Activated T-cell treated with anti-CD3 and anti-CD28 coated beads for 48 hours (primary cell): ENCODE measurements at regions not wholly inside any gene's neighbourhood (a gene's known extent, or its start where the extent isn't known, plus 50 kb on each side); places are given as distances from the start of the nearest gene placed in this dataset.
"Not testable (repeated sequence)": the region's sequence is repeated elsewhere in the genome, so short reads cannot be mapped to it uniquely, and the experiment has no call there.

Source experiments
- DNase-seq: peaks from one replicate; pipeline ENCODE4 v3.0.0-alpha.2; 2020; ENCODE audit warnings: low read depth

DNA sequence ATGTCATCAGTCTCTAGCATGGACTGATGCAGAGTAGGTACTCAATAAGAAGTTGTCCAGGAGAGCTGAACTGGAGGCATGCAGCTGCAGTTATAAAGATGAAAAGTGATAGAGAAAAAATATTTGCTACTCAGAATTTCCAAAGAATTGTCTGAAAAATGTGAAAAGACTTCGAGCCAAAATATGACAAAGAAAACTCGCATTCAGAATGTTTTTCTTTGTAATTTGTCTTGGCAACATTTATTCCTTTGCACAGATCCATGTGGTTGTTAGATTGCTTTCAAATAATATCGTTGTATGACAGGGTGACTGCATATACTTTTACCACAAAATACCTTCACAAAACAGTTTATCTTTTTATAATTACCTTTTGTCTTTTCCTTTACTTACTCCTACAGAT lies 128.0 kb upstream of the SLC4A4 start:
- DNase-seq = no peak

DNA sequence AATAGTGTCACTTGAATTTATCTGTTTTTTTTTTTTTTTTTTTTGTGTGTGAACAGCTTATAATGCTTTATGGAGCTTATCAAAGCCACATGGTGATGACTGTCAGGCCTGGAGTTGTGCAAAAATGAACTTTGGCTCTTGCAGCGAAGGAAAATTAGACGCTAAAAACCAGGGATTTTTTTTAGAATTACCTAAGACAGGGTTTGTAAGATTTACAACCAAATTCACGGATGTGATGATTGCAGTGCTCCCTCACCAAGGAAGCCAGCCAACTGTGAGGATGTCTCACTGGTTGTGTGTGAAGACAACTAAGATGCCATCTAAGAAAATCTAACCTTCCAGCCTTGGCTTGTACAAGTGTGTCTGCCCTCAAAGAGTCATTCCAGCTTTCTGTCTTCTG lies 127.1 kb upstream of the SLC4A4 start:
- DNase-seq = no peak

DNA sequence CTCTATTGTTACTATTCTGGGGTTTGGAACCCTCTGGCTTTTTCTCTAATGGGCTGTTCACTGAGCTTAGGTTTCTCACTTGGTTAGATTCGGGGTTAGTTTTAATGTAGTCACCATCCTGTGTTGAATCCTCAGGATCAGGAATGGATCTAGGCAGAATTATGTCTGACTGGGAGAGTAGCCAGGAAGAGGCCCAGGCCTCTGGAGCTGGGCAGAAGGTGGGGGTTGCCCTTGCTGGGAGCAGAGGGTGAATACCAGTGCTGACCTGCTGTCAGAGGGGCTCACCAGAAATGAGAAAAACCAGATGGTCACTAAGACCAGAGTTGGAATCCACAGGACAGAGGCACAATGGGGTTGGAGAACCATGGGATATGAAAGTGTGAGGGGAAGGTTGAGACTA lies 126.6 kb upstream of the SLC4A4 start:
- DNase-seq = no peak

DNA sequence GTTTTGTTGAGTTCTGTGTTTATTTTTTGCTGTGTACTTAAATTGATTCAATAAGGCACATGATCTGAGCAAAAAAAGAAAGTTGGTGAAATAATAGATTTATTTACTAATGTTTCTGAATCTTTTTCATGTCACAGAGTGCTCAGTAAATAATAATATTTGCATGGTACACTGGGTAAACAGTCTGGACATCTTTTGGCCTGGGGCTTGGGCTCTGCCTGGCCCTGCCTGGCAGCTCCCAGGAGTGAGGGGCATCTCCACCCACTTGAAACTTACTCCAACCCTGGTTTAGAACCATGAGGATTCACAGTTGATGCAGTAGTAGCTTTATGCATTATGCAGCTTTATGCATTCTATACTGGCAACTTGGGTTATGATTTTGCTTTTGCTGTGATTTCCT lies 124.2 kb upstream of the SLC4A4 start:
- DNase-seq = no peak

DNA sequence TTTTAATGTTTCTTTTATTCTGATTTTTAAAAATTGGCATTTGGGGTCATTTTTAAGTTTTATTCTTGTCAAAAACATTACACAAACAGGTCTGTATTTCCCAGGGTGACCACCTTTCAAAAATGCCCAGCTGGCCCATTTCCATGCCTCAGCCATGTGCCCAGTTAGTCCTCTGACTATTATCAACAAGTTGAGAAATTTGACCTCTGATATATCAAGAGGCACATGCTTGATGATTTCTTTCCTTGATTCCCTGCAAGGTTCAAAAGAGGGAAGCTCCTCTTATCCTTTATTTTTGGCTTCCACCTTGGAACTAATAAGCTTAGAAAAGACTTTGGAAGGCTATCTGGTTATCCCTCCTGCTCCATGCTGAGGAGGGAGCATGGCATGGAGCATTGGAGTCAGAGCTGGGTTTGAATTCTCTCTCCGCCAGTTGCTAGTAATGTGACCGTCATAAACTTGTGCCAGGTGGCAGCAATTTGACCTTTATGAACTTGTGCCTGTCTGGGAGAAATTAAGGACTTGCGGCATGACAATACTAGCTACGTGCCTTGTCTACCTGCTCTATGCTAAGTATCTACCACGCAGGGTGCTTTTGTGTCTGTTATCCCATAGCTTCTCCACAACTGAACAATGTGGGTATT lies 122.4 kb upstream of the SLC4A4 start:
- no peak for DNase-seq

DNA sequence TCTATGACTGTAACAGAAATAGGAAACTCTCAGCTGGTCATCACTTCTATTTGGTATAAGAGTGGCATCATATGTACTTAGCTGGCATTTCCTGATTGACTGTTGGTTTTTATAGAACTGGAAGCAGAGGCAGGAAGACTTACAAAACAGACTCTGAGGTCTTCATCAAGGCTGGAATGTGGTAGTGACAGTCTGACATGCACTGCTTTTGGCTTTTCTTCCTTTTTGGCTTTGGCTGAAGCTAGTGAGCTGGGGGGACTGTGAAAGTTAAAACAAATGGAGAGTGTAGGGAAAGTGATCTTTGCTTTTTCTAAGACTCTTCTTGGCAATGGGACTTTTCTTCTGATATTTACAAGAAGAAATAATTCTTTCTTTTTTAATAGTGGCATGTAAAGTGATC lies 121.1 kb upstream of the SLC4A4 start:
- DNase-seq = no peak

DNA sequence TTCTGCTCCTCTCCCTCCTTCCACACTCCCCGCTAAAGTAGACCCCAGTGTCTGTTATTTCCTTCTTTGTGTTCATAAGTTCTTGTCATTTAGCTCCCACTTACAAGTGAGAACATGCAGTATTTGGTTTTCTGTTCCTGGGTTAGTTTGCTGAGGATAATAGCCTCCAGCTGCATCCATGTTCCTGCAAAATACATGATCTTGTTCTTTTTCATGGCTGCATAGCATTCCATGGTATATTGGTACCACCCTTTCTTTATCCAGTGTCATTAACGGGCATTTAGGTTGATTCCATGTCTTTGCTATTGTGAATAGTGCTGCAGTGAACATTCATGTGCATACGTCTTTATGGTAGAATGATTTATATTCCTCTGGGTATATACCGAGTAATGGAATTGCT lies 118.0 kb upstream of the SLC4A4 start:
- DNase-seq = not testable (repeated sequence)

DNA sequence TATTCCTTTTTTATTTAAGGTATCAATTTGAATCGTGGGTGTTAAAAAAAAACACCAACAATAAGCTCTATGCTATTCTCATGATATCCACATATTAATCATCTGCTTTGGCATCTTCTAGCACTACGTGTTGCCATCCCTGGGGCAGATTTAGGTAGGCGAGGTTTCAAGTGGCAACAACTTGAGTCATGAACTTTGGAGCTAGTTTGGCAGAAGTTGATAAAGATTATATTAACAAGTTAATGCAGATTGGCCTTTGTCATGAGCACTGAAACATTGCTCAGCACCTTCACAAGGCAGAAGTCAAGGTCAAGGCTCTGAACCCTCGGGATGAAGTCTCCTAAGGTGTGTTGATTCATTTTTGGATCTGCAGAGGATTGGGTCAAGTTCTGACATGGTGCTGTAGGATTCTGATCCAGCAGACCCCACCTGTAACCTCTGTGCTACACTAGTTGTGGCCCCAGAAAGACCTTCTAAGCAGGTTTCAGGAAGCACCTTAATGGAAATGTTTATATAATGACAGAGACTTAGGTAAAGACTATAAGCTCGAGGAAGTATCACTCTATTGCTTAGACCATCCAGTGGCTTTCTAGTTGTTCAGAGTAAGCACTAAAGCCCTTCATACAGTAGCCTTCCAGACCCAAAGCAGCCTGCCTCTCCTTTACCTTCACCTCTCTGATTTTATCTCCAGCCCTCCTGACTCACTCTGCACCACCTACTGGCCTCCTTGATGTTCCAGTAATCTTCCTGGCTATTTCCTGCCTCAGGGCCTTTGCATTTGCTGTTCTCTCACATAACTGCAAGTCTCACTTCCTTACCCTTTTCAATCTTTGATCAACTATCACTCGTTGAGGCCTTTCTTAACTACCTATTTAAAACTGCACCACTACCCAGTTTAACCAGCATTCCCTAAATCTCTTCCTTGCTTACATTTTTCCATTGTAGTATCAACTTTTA lies 117.0 kb upstream of the SLC4A4 start:
- DNase-seq = no peak

DNA sequence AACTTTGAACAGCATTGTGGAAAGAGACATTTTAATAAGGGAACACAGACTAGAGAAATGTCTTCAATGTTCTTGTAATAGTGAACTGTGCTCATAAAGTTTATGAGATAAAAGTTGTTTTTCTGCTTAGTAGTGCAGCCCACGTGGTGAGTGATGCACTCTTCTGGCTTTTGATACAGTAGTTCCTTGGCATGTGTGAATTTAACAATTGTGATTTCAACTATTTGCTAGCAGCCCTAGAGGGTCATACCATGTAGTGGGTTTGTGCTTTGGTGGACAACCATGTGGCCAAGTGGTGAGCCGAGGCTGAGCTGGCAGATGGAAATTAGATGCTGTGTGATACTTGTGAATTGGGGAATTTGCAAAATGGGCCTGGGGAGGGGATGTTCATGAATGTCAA lies 116.2 kb upstream of the SLC4A4 start:
- DNase-seq = no peak

DNA sequence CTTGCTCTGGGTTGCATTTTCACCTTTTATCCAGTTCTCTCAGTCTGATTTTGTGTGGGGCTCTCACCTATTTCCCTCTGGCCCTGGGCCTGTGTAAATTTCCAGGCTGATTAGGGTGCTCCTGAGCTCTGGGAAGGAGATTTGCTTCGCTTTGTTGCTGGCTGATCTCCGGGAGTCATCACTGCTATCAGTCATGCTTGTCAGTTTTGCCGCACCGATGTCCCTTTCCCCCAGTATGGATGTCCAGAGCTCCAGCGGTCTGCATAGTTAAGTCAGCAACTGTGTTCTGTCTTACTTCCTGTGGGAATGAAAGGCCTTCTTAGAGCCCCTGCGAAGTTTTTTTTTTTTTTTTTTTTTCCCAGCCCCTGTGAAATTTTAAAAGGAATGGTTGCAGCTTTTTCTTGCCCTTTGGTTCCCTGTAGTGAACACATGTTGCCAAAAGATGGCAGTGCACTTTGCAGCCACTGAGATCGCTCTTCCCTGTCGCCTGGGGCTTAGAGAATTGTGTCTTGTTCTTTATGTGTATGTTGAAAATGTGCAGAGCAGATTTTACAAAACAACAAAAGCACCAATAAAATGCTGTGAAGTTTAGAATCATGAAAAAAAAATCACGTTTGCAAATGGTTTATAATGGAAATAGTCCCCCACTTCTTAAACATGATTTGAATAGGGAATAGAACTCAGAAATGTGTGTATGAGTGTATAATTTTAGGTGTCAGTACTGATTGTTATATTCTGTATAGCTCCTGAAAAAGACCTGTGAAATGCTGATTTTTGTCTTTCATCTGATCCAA lies 109.1 kb upstream of the SLC4A4 start:
- no peak for DNase-seq

DNA sequence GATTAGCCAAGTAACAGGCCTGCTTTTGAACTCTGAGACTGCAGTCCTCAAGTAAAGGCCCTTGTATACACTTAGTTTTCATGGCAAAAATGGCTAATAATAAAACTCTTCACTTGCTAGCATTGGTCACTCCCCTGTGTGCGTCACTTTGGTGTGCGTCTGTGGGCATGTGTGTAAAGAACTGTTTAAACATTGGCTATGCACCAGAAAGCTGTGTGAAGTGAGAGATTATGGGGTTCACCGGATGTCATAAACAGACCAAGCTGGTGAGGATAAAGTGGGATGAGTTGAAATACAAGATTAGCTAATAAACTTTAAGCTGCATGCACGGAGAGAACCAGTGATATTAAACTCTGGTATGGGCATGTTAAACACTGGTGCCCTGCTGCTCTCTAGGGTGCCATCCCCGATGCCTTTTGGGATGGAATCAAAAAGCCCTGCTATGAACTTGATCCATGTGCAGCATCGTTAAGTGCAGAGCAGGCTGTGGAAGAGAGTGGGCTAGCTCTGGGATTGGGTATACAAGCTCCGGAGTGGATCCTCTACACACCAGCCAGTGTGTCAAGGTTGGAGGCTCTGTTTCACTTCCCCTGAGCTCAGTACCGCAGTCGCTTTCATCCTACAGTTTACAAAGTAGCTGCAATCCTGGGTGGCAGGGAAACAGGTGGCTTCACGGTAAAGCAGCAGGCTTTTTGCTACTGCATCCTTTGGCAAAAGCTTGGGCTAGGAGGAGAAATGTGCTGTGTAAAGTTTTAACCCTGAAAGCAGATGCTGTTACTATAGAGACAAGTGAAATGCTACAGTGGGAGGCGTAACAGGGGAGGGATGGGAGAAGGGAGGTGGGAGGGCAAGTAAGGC lies 108.3 kb upstream of the SLC4A4 start:
- DNase-seq = no peak

DNA sequence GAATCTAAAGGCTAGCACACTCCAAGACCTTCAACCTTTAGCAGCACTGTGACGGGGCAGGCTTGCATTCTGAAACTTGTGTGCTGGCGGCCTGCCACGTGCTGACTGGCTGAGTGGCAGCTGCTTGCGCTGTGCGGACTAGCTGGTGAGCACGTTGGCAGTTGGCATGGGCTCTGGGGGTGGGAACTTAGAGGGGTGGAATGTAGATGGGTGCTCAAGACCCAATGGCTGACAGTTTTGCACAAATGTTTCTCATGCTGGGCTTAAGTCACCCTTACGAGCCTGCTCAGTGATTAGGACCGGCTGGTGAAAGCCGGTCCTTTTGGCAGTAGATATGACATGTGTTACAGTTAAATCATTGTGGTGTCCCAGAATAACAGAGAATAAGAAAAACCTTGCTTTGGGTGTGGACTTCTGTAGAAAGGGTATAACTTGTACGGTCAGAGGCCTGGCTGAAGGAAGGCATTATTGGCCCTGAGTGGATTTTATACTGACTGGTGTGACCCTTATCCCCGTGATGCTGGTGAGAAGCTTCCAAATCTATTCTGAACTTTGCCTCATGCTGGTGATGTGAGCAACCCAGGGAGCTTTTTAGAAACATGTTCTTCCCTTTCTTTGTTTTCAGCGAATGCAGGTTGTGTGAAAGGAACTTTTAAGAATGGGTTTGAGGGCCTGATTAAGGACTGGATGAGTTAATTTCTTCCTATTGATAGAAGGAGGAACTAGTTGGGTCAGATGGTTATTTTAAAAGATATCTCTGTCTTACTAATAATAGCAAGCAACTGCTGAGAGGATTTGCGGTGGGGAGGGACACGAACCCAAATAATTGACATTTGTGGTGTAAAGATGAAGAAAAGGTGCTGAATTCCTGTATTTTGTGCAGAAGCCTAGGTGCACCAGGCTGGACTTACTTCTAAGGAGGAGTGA lies 107.4 kb upstream of the SLC4A4 start:
- DNase-seq = no peak

DNA sequence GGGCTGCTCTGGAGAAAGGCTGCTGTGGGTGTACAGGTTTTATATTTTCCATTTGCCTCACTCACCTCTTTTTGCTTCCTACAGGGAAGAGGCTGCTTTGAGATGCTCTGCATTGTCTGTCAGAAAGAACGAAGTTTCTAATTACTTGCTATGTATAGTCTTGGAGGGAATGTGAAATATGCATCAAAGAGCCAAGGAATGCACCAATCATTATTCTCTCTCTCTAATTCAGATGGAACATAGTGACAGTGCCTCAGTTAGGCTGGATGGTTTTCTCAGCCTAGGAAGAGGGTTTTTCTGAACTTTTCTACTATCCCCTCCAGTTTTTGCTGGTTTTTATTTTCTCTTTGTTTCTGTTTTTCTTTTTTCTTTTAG lies 106.8 kb upstream of the SLC4A4 start:
- DNase-seq = no peak

DNA sequence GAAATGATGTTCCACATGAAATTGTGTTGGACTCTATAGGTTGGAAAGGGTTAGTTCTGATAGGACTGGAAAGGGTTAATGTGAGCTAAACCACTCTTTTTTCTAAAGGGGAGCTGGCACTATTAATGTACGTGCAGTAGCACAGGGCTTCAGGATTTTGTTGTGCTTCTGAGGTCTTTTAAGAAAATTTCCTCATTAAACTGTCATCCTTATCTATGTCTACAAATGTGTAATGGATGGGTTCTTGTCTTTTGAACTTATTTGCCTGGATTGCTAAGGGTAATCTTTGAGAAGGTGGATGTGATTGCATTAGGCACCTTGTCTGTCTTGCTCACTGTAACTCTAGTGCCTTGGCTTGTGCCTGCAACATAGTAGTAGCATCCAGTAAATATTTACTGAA lies 106.0 kb upstream of the SLC4A4 start:
- DNase-seq = no peak

DNA sequence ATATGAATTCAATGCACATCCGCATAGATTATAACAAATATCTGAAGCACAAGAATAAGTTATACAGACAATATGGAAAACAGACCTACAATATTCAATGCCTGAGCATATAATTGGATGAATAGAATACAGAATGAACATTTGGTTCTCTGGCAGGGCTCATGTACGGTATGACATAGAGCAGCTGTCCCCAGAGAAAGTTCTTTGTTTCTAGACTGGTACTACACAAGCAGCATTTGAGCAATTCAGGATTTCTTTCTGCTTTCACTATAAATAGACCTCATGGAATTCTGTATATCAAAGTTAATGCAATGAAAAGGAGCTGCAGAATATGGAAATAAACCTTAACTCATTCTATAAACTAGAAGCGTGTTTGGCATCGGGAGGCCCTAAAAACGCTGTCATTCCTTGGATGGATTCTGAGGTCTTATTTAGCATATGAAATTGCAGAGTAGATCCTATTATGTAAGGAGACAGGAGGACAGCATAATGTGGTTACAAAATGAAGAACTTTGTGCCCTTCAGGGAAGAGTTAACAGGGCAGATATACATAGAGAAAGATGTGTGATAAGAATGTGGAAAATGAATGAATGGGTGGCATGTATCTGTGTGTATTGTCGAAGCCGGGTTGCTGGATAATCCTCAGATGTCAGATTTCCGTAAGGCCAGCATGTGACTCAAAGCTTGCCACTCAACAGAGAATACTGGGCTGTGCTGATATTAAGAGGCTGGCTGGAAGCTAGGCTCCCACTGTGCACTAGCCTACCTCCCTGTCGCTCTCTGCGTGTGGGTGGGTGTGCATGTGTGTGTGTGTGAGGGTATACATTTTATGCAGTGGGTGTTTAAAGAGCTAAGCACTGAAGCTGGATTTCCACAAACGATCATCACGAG lies 103.3 kb upstream of the SLC4A4 start:
- DNase-seq = no peak

DNA sequence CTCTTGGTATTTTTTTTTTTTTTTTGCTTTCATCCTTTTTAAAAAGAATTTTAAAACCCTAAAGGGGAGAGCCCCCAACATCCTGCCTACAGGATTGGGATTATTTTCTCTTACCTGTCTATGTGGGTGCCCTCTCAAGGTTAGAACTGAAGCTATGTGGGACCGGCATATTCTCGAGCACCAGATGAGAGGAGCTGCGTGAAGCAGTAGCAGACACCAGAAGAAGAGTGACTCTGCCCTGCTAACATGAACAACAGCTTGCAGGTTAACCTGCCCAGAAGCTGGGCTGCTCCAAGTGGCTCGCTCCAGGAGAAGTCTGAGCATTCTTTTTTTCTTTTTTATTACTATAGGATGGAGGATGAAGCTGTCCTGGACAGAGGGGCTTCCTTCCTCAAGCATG lies 102.6 kb upstream of the SLC4A4 start:
- DNase-seq = no peak

DNA sequence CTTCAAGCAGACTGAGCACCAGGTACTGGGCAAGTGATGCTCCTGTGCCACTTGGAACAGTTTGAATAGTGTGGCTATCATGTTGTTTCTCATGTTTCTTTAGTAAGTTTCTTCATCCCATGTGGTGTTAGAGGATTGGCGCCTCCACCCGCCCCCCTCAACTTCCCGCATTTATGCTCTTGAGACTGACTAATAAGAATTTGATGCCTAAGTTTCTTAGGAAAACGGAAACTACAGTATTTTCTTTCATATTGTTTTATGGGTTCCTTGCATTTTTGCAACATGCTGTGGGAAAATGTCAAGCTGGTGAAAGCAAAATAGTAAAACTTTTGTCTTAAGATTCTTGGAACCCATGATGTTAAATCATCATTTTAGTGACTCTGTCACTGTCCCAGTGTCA lies 101.2 kb upstream of the SLC4A4 start:
- DNase-seq = no peak

DNA sequence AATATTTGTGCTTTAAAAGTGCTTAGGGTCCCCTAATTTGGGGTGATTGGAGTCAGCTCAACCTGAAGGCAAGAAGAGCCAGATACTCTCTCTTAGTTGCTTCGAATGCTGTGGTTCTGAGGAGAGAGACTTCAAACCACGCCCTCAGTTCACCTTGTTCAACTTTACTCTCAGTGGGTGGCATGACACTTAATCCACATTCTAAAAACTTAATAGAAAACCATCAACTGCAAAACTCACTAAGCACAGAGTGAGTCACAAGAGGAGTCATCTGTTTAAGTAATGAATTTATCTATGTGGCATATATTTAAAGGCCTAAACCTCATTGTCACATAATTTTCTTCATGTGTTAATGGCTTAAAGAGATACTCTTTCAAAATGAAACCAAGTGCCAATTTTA lies 99.5 kb upstream of the SLC4A4 start:
- DNase-seq = no peak

DNA sequence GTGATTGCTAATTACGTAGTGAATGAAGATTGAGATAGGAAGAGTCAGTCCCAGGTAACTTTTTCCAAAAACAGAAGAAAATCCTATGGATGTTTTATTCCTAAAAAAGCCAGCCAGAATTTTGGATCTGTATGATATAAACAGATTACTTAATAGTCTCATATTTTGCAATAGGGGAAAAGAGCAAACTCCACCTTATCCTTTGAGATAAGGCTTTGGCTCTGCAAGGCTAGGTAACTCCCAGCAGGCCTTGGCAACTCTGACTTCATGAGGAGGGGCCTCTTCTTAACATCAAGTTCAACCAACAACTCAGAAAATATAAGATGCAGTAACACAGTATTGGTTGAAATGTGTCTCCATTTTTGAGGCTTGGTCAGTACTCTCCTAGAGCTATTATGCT lies 98.7 kb upstream of the SLC4A4 start:
- no peak for DNase-seq
